A549 (cell line): ENCODE measurements at regions not wholly inside any gene's neighbourhood (a gene's known extent, or its start where the extent isn't known, plus 50 kb on each side); places are given as distances from the start of the nearest gene placed in this dataset.

Source experiments
- ATAC-seq, 2 experiments: fragments of 200-7000 bp in 1 of 2; fragments of >200 bp in 1 of 2; cut with Nextera tagmentation in 1 of 2; cut with Tn5 transposase in 1 of 2; 3 replicates each; pipeline versions ENCODE4 v1.8.0 to v1.9.1; 2018 to 2020; ENCODE audit warnings: mild to moderate bottlenecking in 1 of 2, moderate library complexity in 1 of 2
- CTCF ChIA-PET: fragments of 300-600 bp; sonication (Branson Sonifier 250); formaldehyde crosslinking; extraction: SDS; loops from one replicate; lab custom pipeline; 2021; ENCODE audit warnings: antibody characterized with exemption, inconsistent platforms; lab: Yijun Ruan, JAX
- POLR2A ChIA-PET: fragments of 350-600 bp; formaldehyde crosslinking; extraction: SDS; loops from one replicate; lab custom pipeline; 2021; ENCODE audit warnings: antibody characterized with exemption, inconsistent platforms; lab: Yijun Ruan, JAX
- DNase-seq, 2 experiments: peaks; one replicate each; pipeline versions ENCODE4 v3.0.0 to v3.0.0-alpha.2; 2011 to 2016; ENCODE audit warnings: low read depth in 1 of 2, low spot score in 1 of 2
- FAIRE-seq: peaks from 2 replicates; lab custom pipeline; 2011; peaks lifted over from hg19 to GRCh38; lab: Jason Lieb, UNC
- H3K27ac ChIP-seq, 2 experiments: fragments of >200 bp; sonication (Bioruptor Twin); formaldehyde crosslinking; 3 replicates each; pipeline ENCODE4 v1.5.1; 2016 to 2017
- H3K4me1 ChIP-seq: fragments of >200 bp; sonication (Bioruptor Twin); formaldehyde crosslinking; 3 replicates; pipeline ENCODE4 v1.6.1; 2016
- H3K4me2 ChIP-seq: fragments of >200 bp; sonication (Bioruptor Twin); formaldehyde crosslinking; 3 replicates; pipeline ENCODE4 v1.6.1; 2016
- H3K4me3 ChIP-seq: fragments of >200 bp; sonication (Bioruptor Twin); formaldehyde crosslinking; 3 replicates; pipeline ENCODE4 v1.5.1; 2016
- H3K9me3 ChIP-seq: fragments of >200 bp; sonication (Bioruptor Twin); formaldehyde crosslinking; 3 replicates; pipeline ENCODE4 v1.6.1; 2016
- BHLHE40 ChIP-seq: IDR thresholded peaks from 2 replicates; pipeline ENCODE4 v1.6.1; 2012; ENCODE audit warnings: low read depth, low read length, inconsistent platforms
- CBX2 ChIP-seq: fragments of 200-600 bp; sonication (generic); IDR thresholded peaks from 2 replicates; pipeline ENCODE4 v1.6.1; 2016; ENCODE audit warnings: low read depth, mild to moderate bottlenecking, borderline replicate concordance
- CHD2 ChIP-seq: fragments of 150-350 bp; IDR thresholded peaks from 2 replicates; pipeline ENCODE4 v1.6.1; 2014; ENCODE audit warnings: low read length; ENCODE audit not compliant: partially characterized antibody
- ESRRA ChIP-seq: fragments of 150-350 bp; IDR thresholded peaks from 2 replicates; pipeline ENCODE4 v1.6.1; 2014; ENCODE audit warnings: mild to moderate bottlenecking, low read length, borderline replicate concordance
- FOSL2 ChIP-seq, 2 experiments: fragments of 450-650 bp in 1 of 2; fragments of >200 bp in 1 of 2; sonication (Bioruptor Twin) in 1 of 2; formaldehyde crosslinking; IDR thresholded peaks; 2 replicates each; pipeline versions ENCODE4 v1.5.0 to v1.6.1; 2016 to 2020; ENCODE audit warnings: mild to moderate bottlenecking in 1 of 2, moderate library complexity in 1 of 2
- FOXS1 ChIP-seq: fragments of 250-450 bp; sonication (Bioruptor Pico); IDR thresholded peaks from 2 replicates; pipeline ENCODE4 v1.5.0; 2020; ENCODE audit warnings: mild to moderate bottlenecking, moderate library complexity
- HOXA7 ChIP-seq: fragments of 250-450 bp; sonication (Bioruptor Pico); IDR thresholded peaks from 2 replicates; pipeline ENCODE4 v1.5.0; 2020; ENCODE audit warnings: mild to moderate bottlenecking, moderate library complexity
- HOXB13 ChIP-seq: fragments of 250-450 bp; sonication (Bioruptor Pico); IDR thresholded peaks from 2 replicates; pipeline ENCODE4 v1.5.0; 2020; ENCODE audit warnings: low read depth, mild to moderate bottlenecking, moderate library complexity
- HOXB5 ChIP-seq: fragments of 250-450 bp; sonication (Bioruptor Pico); IDR thresholded peaks from 2 replicates; pipeline ENCODE4 v1.5.0; 2020; ENCODE audit warnings: mild to moderate bottlenecking, moderate library complexity
- MAX ChIP-seq: IDR thresholded peaks from 2 replicates; pipeline ENCODE4 v1.6.1; 2012
- MAZ ChIP-seq: fragments of 150-350 bp; IDR thresholded peaks from 2 replicates; pipeline ENCODE4 v1.6.1; 2014; ENCODE audit warnings: antibody characterized with exemption, low read depth, low read length, borderline replicate concordance
- NPAS2 ChIP-seq: fragments of 250-450 bp; sonication (Bioruptor Pico); IDR thresholded peaks from 2 replicates; pipeline ENCODE4 v1.8.0; 2022; ENCODE audit warnings: mild to moderate bottlenecking, moderate library complexity, borderline replicate concordance
- REST ChIP-seq: fragments of 200-600 bp; sonication (generic); IDR thresholded peaks from 2 replicates; pipeline ENCODE4 v1.6.1; 2016; ENCODE audit warnings: antibody characterized with exemption, mild to moderate bottlenecking, moderate library complexity
- SMC3 ChIP-seq: fragments of >200 bp; sonication (Bioruptor Twin); formaldehyde crosslinking; IDR thresholded peaks from 3 replicates; pipeline ENCODE4 v1.6.1; 2018; ENCODE audit warnings: inconsistent platforms
- TFCP2L1 ChIP-seq: fragments of 250-450 bp; sonication (Bioruptor Pico); IDR thresholded peaks from 2 replicates; pipeline ENCODE4 v1.5.0; 2021; ENCODE audit warnings: mild to moderate bottlenecking
- USF2 ChIP-seq: fragments of 450-650 bp; IDR thresholded peaks from 2 replicates; pipeline ENCODE4 v1.6.1; 2014; ENCODE audit warnings: antibody characterized with exemption
- WGBS: methylation state at CpG from one replicate; pipeline ENCODE4 v1.1.6; 2017; ENCODE audit errors: missing lambda C conversion rate; 5-methylcytosine and 5-hydroxymethylcytosine counted together
- TF ChIP-seq, protein P1 (sequence below): fragments of >200 bp; sonication (Bioruptor Twin); formaldehyde crosslinking; IDR thresholded peaks from 3 replicates; pipeline ENCODE4 v1.5.1; 2016
- TF ChIP-seq, protein P2 (sequence below): IDR thresholded peaks from 2 replicates; pipeline ENCODE4 v1.6.1; 2012

DNA sequence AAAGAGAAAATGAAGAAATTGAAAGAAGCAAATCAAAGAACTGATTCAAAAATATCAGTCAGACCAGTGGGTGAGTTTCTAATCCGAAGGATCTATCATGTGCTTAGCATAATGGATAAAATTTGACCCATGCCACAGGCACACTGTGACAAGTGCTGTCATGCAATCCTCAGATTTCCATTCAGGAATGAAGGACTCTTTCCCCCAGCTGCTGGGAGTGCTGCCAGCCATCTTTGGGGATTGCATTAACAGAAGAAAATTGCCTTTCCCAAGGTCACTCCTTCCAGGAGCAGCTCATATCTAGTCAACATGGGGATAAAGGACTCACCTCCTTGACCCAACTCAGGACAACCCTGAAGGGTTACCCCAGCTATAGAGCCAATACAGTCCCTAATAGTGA lies 316.7 kb upstream of the TBX18 start:
- TF ChIP-seq SMC3 (no peak), FOSL2 (IDR thresholded peaks at IDR 0.05) (no peak), FOSL2 (CRISPR knock-in tag; IDR thresholded peaks at IDR 0.05) (no peak), HOXB5 (CRISPR knock-in tag) (no peak), HOXA7 (CRISPR knock-in tag) (no peak), TFCP2L1 (CRISPR knock-in tag) (no peak), NPAS2 (CRISPR knock-in tag) (no peak), MAX (no peak), FOXS1 (CRISPR knock-in tag) (no peak), BHLHE40 (no peak), MAZ (no peak), CBX2 (no peak)
- TF ChIP-seq, protein P1, sequence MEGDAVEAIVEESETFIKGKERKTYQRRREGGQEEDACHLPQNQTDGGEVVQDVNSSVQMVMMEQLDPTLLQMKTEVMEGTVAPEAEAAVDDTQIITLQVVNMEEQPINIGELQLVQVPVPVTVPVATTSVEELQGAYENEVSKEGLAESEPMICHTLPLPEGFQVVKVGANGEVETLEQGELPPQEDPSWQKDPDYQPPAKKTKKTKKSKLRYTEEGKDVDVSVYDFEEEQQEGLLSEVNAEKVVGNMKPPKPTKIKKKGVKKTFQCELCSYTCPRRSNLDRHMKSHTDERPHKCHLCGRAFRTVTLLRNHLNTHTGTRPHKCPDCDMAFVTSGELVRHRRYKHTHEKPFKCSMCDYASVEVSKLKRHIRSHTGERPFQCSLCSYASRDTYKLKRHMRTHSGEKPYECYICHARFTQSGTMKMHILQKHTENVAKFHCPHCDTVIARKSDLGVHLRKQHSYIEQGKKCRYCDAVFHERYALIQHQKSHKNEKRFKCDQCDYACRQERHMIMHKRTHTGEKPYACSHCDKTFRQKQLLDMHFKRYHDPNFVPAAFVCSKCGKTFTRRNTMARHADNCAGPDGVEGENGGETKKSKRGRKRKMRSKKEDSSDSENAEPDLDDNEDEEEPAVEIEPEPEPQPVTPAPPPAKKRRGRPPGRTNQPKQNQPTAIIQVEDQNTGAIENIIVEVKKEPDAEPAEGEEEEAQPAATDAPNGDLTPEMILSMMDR = no peak
- WGBS = 50% methylated on average over 1 of the region's 1 CpG
- Histone ChIP-seq H3K9me3 (no peaks in the 10 kb centered on the region), H3K4me2 (no peak overlapping the region), H3K4me3 (no peak overlapping the region), H3K27ac (no peak overlapping the region), H3K4me1 (peaks cover 15% of the 10 kb centered on the region; the same call in 2 of the 3 replicates)
- FAIRE-seq (no peak), ATAC-seq (no peak), DNase-seq (no peak)
- POLR2A ChIA-PET = no interaction called here
- CTCF ChIA-PET = no interaction called here

DNA sequence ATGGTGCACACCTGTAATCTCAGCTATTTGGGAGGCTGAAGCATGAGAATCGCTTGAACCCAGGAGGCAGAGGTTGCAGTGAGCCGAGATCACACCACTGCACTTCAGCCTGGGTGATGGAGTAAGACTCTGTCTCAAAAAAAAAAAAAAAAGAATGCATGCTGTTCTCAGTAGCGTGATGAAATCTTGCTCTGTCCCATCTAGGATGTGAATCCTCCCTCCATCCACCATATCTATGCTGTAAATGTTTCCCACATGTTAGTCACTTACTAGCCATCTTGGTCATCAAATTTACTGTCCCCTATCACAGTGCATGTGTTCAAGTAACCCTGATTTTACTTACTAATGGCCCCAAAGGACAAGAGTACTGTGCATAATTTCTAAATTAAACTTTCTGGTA lies 315.4 kb upstream of the TBX18 start:
- no peak overlapping the region for H3K27ac ChIP-seq
- FAIRE-seq (no peak), ATAC-seq (no peak), DNase-seq (no peak)
- no peak overlapping the region for H3K4me2 ChIP-seq
- 76% methylated on average over 3 of the region's 3 CpGs for WGBS
- no peak overlapping the region for H3K4me3 ChIP-seq
- TF ChIP-seq ESRRA = no peak
- TF ChIP-seq USF2 = no peak
- TF ChIP-seq, protein P2, sequence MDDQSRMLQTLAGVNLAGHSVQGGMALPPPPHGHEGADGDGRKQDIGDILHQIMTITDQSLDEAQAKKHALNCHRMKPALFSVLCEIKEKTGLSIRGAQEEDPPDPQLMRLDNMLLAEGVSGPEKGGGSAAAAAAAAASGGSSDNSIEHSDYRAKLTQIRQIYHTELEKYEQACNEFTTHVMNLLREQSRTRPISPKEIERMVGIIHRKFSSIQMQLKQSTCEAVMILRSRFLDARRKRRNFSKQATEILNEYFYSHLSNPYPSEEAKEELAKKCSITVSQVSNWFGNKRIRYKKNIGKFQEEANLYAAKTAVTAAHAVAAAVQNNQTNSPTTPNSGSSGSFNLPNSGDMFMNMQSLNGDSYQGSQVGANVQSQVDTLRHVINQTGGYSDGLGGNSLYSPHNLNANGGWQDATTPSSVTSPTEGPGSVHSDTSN = no peak
- no peak for TF ChIP-seq TFCP2L1 (CRISPR knock-in tag)
- TF ChIP-seq HOXB13 (CRISPR knock-in tag) = no peak
- TF ChIP-seq REST = no peak
- TF ChIP-seq CHD2 = no peak
- CTCF ChIA-PET = no interaction called here
- no peaks in the 10 kb centered on the region for H3K9me3 ChIP-seq
- POLR2A ChIA-PET = no interaction called here
- H3K4me1 ChIP-seq = peaks cover 15% of the 10 kb centered on the region; the same call in 2 of the 3 replicates
